H1 (cell line): ENCODE measurements at regions not wholly inside any gene's neighbourhood (a gene's known extent, or its start where the extent isn't known, plus 50 kb on each side); places are given as distances from the start of the nearest gene placed in this dataset.

ENCODE experiments used
- ATF3 ChIP-seq: IDR thresholded peaks from 2 replicates; pipeline ENCODE4 v1.6.1; 2011; ENCODE audit warnings: low read depth, mild to moderate bottlenecking, low read length; ENCODE audit not compliant: insufficient read depth
- RNF2 ChIP-seq: fragments of 200-900, 300-1000 bp; sonication (generic); IDR thresholded peaks from 2 replicates; pipeline ENCODE4 v1.7.1; 2016; ENCODE audit warnings: borderline replicate concordance, low read depth, mild to moderate bottlenecking, antibody characterized with exemption, low read length; ENCODE audit not compliant: poor library complexity, severe bottlenecking; ENCODE audit errors: missing control alignments

GRCh38 chr4:183828839-183829238, 76.3 kb upstream of the STOX2 start (continued):
- no peak for TF ChIP-seq ATF3
- no peak for TF ChIP-seq RNF2
- TF ChIP-seq, all 59 proteins: peak for 0
